OCI-LY1 (cell line): ENCODE measurements at regions not wholly inside any gene's neighbourhood (a gene's known extent, or its start where the extent isn't known, plus 50 kb on each side); places are given as distances from the start of the nearest gene placed in this dataset.

ENCODE experiments used
- H2AFZ ChIP-seq: fragments of 200-600 bp; sonication (generic), shearing (Covaris generic); 2 replicates; pipeline ENCODE4 v1.6.0; 2014; ENCODE audit warnings: antibody characterized with exemption, mild to moderate bottlenecking, low read length
- H3F3A ChIP-seq: fragments of 200-600 bp; sonication (generic), shearing (Covaris generic); 2 replicates; pipeline ENCODE4 v1.6.0; 2014; ENCODE audit warnings: mild to moderate bottlenecking, antibody characterized with exemption, low read length, moderate library complexity; ENCODE audit not compliant: insufficient read depth
- H3K27ac ChIP-seq: fragments of 200-600 bp; sonication (generic); 2 replicates; pipeline ENCODE4 v1.5.1; 2014; ENCODE audit warnings: low read length, mixed run types, mild to moderate bottlenecking, low read depth; ENCODE audit not compliant: poor library complexity, severe bottlenecking
- H3K27me3 ChIP-seq: fragments of 200-600 bp; sonication (generic); 2 replicates; pipeline ENCODE4 v1.6.0; 2014; ENCODE audit warnings: antibody characterized with exemption, mild to moderate bottlenecking, low read length, moderate library complexity; ENCODE audit not compliant: insufficient read depth
- H3K36me3 ChIP-seq: fragments of 200-600 bp; sonication (generic); 2 replicates; pipeline ENCODE4 v1.6.1; 2014; ENCODE audit warnings: mild to moderate bottlenecking, antibody characterized with exemption, low read length, moderate library complexity, mixed read lengths; ENCODE audit not compliant: insufficient read depth
- H3K4me1 ChIP-seq: fragments of 200-600 bp; sonication (generic); 2 replicates; pipeline ENCODE4 v1.5.1; 2014; ENCODE audit warnings: mild to moderate bottlenecking, low read length, moderate library complexity; ENCODE audit not compliant: insufficient read depth, severe bottlenecking
- H3K4me2 ChIP-seq: fragments of 200-600 bp; sonication (generic), shearing (Covaris generic); 2 replicates; pipeline ENCODE4 v1.6.1; 2014; ENCODE audit warnings: low read length
- H3K4me3 ChIP-seq: fragments of 200-600 bp; sonication (generic); 2 replicates; pipeline ENCODE4 v1.5.1; 2014; ENCODE audit warnings: low read length, low read depth, mild to moderate bottlenecking, mixed read lengths; ENCODE audit not compliant: poor library complexity, severe bottlenecking
- H3K79me2 ChIP-seq: fragments of 200-600 bp; shearing (Covaris generic); 2 replicates; pipeline ENCODE4 v1.6.1; 2016; ENCODE audit warnings: mixed run types, low read length, mixed read lengths; ENCODE audit not compliant: insufficient read depth
- H3K9ac ChIP-seq: fragments of 200-600 bp; sonication (generic), shearing (Covaris generic); 2 replicates; pipeline ENCODE4 v1.6.1; 2014; ENCODE audit warnings: mild to moderate bottlenecking, low read length, mixed read lengths
- H3K9me2 ChIP-seq: fragments of 200-600 bp; sonication (generic), shearing (Covaris generic); 2 replicates; pipeline ENCODE4 v1.6.1; 2014; ENCODE audit warnings: low read depth, mild to moderate bottlenecking, low read length, mixed read lengths
- H3K9me3 ChIP-seq: fragments of 200-600 bp; shearing (Covaris generic); 2 replicates; pipeline ENCODE4 v1.6.1; 2014; ENCODE audit warnings: low read length, mixed read lengths
- H4K20me1 ChIP-seq: fragments of 200-600 bp; sonication (generic), shearing (Covaris generic); 2 replicates; pipeline ENCODE4 v1.6.0; 2016; ENCODE audit warnings: mild to moderate bottlenecking, low read length; ENCODE audit not compliant: insufficient read depth
- CTCF ChIP-seq: fragments of 200-600 bp; sonication (generic), shearing (Covaris generic); IDR thresholded peaks from 2 replicates; pipeline ENCODE4 v1.5.1; 2017; ENCODE audit warnings: mild to moderate bottlenecking, antibody characterized with exemption, low read length, moderate library complexity, mixed read lengths
- EZH2 ChIP-seq: fragments of 200-600 bp; sonication (generic), shearing (Covaris generic); IDR thresholded peaks from 2 replicates; pipeline ENCODE4 v1.8.0; 2017; ENCODE audit warnings: borderline replicate concordance, mixed run types, mild to moderate bottlenecking, antibody characterized with exemption, low read length, moderate library complexity, mixed read lengths

GRCh38 chr1:60213253-60213652 is 139.7 kb upstream of the C1orf87 start:
- Histone ChIP-seq H3K36me3 (no peaks in the 10 kb centered on the region), H3K4me1 (no peaks in the 10 kb centered on the region), H3K27me3 (no peaks in the 10 kb centered on the region), H3K9me3 (no peaks in the 10 kb centered on the region), H3F3A (no peaks in the 10 kb centered on the region), H3K27ac (no peak overlapping the region), H3K79me2 (no peaks in the 10 kb centered on the region), H3K4me3 (no peak overlapping the region), H2AFZ (no peak overlapping the region), H3K9ac (no peak overlapping the region), H3K9me2 (no peaks in the 10 kb centered on the region), H3K4me2 (no peak overlapping the region), H4K20me1 (no peaks in the 10 kb centered on the region)
- TF ChIP-seq CTCF (no peak), EZH2 (no peak)

- no peaks in the 10 kb centered on the region for H4K20me1 ChIP-seq
- H3K4me1 ChIP-seq, result no peaks in the 10 kb centered on the region
- no peak overlapping the region for H3K27ac ChIP-seq
- no peaks in the 10 kb centered on the region for H3K27me3 ChIP-seq
- H3F3A ChIP-seq, result no peaks in the 10 kb centered on the region
- no peaks in the 10 kb centered on the region for H3K36me3 ChIP-seq
- H3K4me2 ChIP-seq, result no peak overlapping the region
- no peak for TF ChIP-seq EZH2
- TF ChIP-seq CTCF, result no peak
- no peak overlapping the region for H2AFZ ChIP-seq
- H3K9ac ChIP-seq, result no peak overlapping the region
- no peaks in the 10 kb centered on the region for H3K9me2 ChIP-seq
- 0 out of 2 replicates have a peak, but pooled peaks cover 4% of the 10 kb centered on the region for H3K9me3 ChIP-seq
- no peaks in the 10 kb centered on the region for H3K79me2 ChIP-seq
- no peak overlapping the region for H3K4me3 ChIP-seq
Measured at GRCh38 chr1:60196026-60196425, 122.5 kb upstream of the C1orf87 start.

- Histone ChIP-seq H3K4me1 (no peaks in the 10 kb centered on the region), H3K27me3 (no peaks in the 10 kb centered on the region), H3F3A (no peaks in the 10 kb centered on the region), H3K36me3 (no peaks in the 10 kb centered on the region), H3K9me3 (no peaks in the 10 kb centered on the region), H3K4me2 (no peak overlapping the region), H3K27ac (no peak overlapping the region), H4K20me1 (no peaks in the 10 kb centered on the region), H3K9me2 (no peaks in the 10 kb centered on the region), H3K9ac (no peak overlapping the region), H3K4me3 (no peak overlapping the region), H3K79me2 (no peaks in the 10 kb centered on the region), H2AFZ (no peak overlapping the region)
- TF ChIP-seq EZH2 (no peak), CTCF (no peak)
Measured at GRCh38 chr1:60185684-60186083, 112.1 kb upstream of the C1orf87 start.
